ENCODE measurements at regions not wholly inside any gene's neighbourhood (a gene's known extent, or its start where the extent isn't known, plus 50 kb on each side); places are given as distances from the start of the nearest gene placed in this dataset.

- Histone ChIP-seq H3K4me1 (ENCODE audit: control insufficient read depth, extremely low read depth, insufficient read depth, low read length) (no peaks in the 10 kb centered on the region), H2AFZ (ENCODE audit: low read length) (no peak overlapping the region), H3K27me3 (ENCODE audit: control insufficient read depth, insufficient read depth, low read length) (peaks cover 2% of the 10 kb centered on the region), H3K4me3 (replicated peaks in 1 of 4; ENCODE audit: control extremely low read depth in 1 of 4, insufficient read depth in 1 of 4, low read depth in 3 of 4, low read length in 4 of 4) (no peak overlapping the region), H3K79me2 (ENCODE audit: control insufficient read depth, insufficient read depth, low read length) (no peaks in the 10 kb centered on the region), H3K4me2 (ENCODE audit: extremely low read depth, insufficient read depth, low read length) (no peak overlapping the region), H4K20me1 (ENCODE audit: control insufficient read depth, extremely low read depth, insufficient read depth, low read length) (no peaks in the 10 kb centered on the region), H3K9me3 (ENCODE audit: control insufficient read depth, insufficient read depth, low read depth, low read length) (no peaks in the 10 kb centered on the region), H3K27ac (ENCODE audit: insufficient read depth, low read length) (no peak overlapping the region), H3K36me3 (ENCODE audit: control insufficient read depth, insufficient read depth, low read length) (no peaks in the 10 kb centered on the region), H3K9ac (ENCODE audit: insufficient read depth, low read length) (no peak overlapping the region)
- TF ChIP-seq EZH2 (IDR thresholded peaks at IDR 0.05; ENCODE audit: low read length, missing control alignments): no peak
- no peak for TF ChIP-seq CTCF (conservative IDR thresholded peaks at IDR 0.05 in 1 of 2, IDR thresholded peaks at IDR 0.05 in 1 of 2; ENCODE audit: low read depth in 1 of 2, low read length in 2 of 2)
- DNase-seq (ENCODE audit: low read depth in 2 of 2): no peak
Measured at GRCh38 chr11:116692318-116693101, 80.3 kb downstream of the BUD13 start.

GRCh38 chr11:116691771-116692177 is 81.0 kb downstream of the BUD13 start:
- H2AFZ ChIP-seq (ENCODE audit: low read length): no peak overlapping the region
- no peak overlapping the region for H3K9ac ChIP-seq (ENCODE audit: insufficient read depth, low read length)
- H3K27me3 ChIP-seq (ENCODE audit: control insufficient read depth, insufficient read depth, low read length): peaks cover 2% of the 10 kb centered on the region
- TF ChIP-seq CTCF (conservative IDR thresholded peaks at IDR 0.05 in 1 of 2, IDR thresholded peaks at IDR 0.05 in 1 of 2; ENCODE audit: low read depth in 1 of 2, low read length in 2 of 2) (peak; percentile 87 to 92), EZH2 (IDR thresholded peaks at IDR 0.05; ENCODE audit: low read length, missing control alignments) (no peak)
- H3K4me1 ChIP-seq (ENCODE audit: control insufficient read depth, extremely low read depth, insufficient read depth, low read length): no peaks in the 10 kb centered on the region
- peak in 1 of 2 donors; percentile 14 for DNase-seq (ENCODE audit: low read depth in 2 of 2)
- no peaks in the 10 kb centered on the region for H3K79me2 ChIP-seq (ENCODE audit: control insufficient read depth, insufficient read depth, low read length)
- no peaks in the 10 kb centered on the region for H3K9me3 ChIP-seq (ENCODE audit: control insufficient read depth, insufficient read depth, low read depth, low read length)
- no peak overlapping the region for H3K4me2 ChIP-seq (ENCODE audit: extremely low read depth, insufficient read depth, low read length)
- no peak overlapping the region for H3K4me3 ChIP-seq (replicated peaks in 1 of 4; ENCODE audit: control extremely low read depth in 1 of 4, insufficient read depth in 1 of 4, low read depth in 3 of 4, low read length in 4 of 4)
- H3K36me3 ChIP-seq (ENCODE audit: control insufficient read depth, insufficient read depth, low read length): no peaks in the 10 kb centered on the region
- H3K27ac ChIP-seq (ENCODE audit: insufficient read depth, low read length): no peak overlapping the region
- H4K20me1 ChIP-seq (ENCODE audit: control insufficient read depth, extremely low read depth, insufficient read depth, low read length): no peaks in the 10 kb centered on the region

- Histone ChIP-seq H3K4me1 (ENCODE audit: control insufficient read depth, extremely low read depth, insufficient read depth, low read length) (no peaks in the 10 kb centered on the region), H3K9me3 (ENCODE audit: control insufficient read depth, insufficient read depth, low read depth, low read length) (no peaks in the 10 kb centered on the region), H3K79me2 (ENCODE audit: control insufficient read depth, insufficient read depth, low read length) (no peaks in the 10 kb centered on the region), H2AFZ (ENCODE audit: low read length) (no peak overlapping the region), H3K27ac (ENCODE audit: insufficient read depth, low read length) (no peak overlapping the region), H3K4me3 (replicated peaks in 1 of 4; ENCODE audit: control extremely low read depth in 1 of 4, insufficient read depth in 1 of 4, low read depth in 3 of 4, low read length in 4 of 4) (no peak overlapping the region), H3K9ac (ENCODE audit: insufficient read depth, low read length) (no peak overlapping the region), H3K27me3 (ENCODE audit: control insufficient read depth, insufficient read depth, low read length) (no peaks in the 10 kb centered on the region), H3K4me2 (ENCODE audit: extremely low read depth, insufficient read depth, low read length) (no peak overlapping the region), H3K36me3 (ENCODE audit: control insufficient read depth, insufficient read depth, low read length) (no peaks in the 10 kb centered on the region), H4K20me1 (ENCODE audit: control insufficient read depth, extremely low read depth, insufficient read depth, low read length) (no peaks in the 10 kb centered on the region)
- TF ChIP-seq CTCF (conservative IDR thresholded peaks at IDR 0.05 in 1 of 2, IDR thresholded peaks at IDR 0.05 in 1 of 2; ENCODE audit: low read depth in 1 of 2, low read length in 2 of 2) (no peak), EZH2 (IDR thresholded peaks at IDR 0.05; ENCODE audit: low read length, missing control alignments) (no peak)
- no peak for DNase-seq (ENCODE audit: low read depth in 2 of 2)
Measured at GRCh38 chr11:116690611-116691010, 82.2 kb downstream of the BUD13 start.
